Tibial nerve (tissue), 4 donors: ENCODE measurements at regions not wholly inside any gene's neighbourhood (a gene's known extent, or its start where the extent isn't known, plus 50 kb on each side); places are given as distances from the start of the nearest gene placed in this dataset.

Experiments
- DNase-seq, 2 donors: peaks; one replicate each; pipeline ENCODE4 v3.0.0-alpha.2; 2019; ENCODE audit warnings: low spot score in 2 of 2
- H3K27ac ChIP-seq, 4 donors: fragments of 200-600 bp; sonication (generic) in 3 of 4; one replicate each; pipeline ENCODE4 v1.5.1; 2017 to 2019; ENCODE audit warnings: mild to moderate bottlenecking in 1 of 4
- H3K27me3 ChIP-seq, 2 donors: fragments of 200-600 bp; sonication (generic) in 1 of 2; one replicate each; pipeline versions ENCODE4 v1.5.1 to v1.6.0; 2017 to 2019
- H3K36me3 ChIP-seq, 3 donors: fragments of 200-600 bp; sonication (generic); one replicate each; pipeline ENCODE4 v1.5.1; 2018 to 2019
- H3K4me1 ChIP-seq, 4 donors: fragments of 200-600 bp; sonication (generic) in 3 of 4; one replicate each; pipeline ENCODE4 v1.5.1; 2017 to 2019
- H3K4me3 ChIP-seq, 4 donors: fragments of 200-600 bp; sonication (generic) in 3 of 4; one replicate each; pipeline ENCODE4 v1.5.1; 2017 to 2019; ENCODE audit warnings: mild to moderate bottlenecking in 1 of 4, moderate library complexity in 1 of 4
- H3K9me3 ChIP-seq, 4 donors: fragments of 200-600 bp; sonication (generic) in 3 of 4; one replicate each; pipeline ENCODE4 v1.5.1; 2017 to 2019
- EP300 ChIP-seq, 2 donors: sonication (generic); formaldehyde crosslinking; IDR thresholded peaks; one replicate each; pipeline ENCODE4 v1.6.1; 2017; ENCODE audit warnings: antibody characterized with exemption in 2 of 2, mild to moderate bottlenecking in 1 of 2
- POLR2A ChIP-seq, 2 donors: fragments of 450-650 bp; IDR thresholded peaks; one replicate each; pipeline ENCODE4 v1.6.1; 2017; ENCODE audit warnings: antibody characterized with exemption in 2 of 2, mild to moderate bottlenecking in 2 of 2, moderate library complexity in 2 of 2
- WGBS, 2 donors: methylation state at CpG; one replicate each; pipeline ENCODE4 v1.1.5; 2018; 5-methylcytosine and 5-hydroxymethylcytosine counted together
- TF ChIP-seq, protein P1 (sequence below), 5 experiments: fragments of 200-600 bp in 3 of 5; fragments of 450-650 bp in 2 of 5; sonication (generic) in 3 of 5; IDR thresholded peaks; one replicate each; pipeline ENCODE4 v1.5.1; 2016 to 2019; ENCODE audit warnings: antibody characterized with exemption in 5 of 5, mild to moderate bottlenecking in 3 of 5, moderate library complexity in 2 of 5

DNA sequence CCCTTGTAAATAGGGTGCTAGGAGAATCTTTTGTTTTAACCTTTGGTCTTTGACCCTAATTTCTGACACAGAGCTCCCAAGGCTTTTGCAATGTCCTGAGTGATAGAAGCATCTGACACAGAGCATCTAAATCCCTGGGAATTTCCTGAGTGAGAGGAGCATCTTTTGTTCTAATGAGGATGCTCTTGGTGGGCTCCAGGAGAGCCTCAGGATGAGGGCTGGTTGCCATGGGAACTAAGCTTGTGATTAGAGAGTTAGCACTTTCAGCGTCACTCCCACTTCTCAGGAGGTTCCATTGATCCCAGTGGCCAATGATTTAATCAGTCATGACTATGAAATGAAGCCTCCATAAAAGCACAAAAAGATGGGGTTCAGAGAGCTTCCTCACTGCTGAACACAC, 264.8 kb downstream of the KIF20B start:
- no peak for DNase-seq
- no peaks in the 10 kb centered on the region for H3K27me3 ChIP-seq
- H3K9me3 ChIP-seq: no peaks in the 10 kb centered on the region
- H3K4me1 ChIP-seq: no peaks in the 10 kb centered on the region
- 33 to 53% methylated on average over 1 of the region's 1 CpG for WGBS, 2 donors
- TF ChIP-seq, protein P1, sequence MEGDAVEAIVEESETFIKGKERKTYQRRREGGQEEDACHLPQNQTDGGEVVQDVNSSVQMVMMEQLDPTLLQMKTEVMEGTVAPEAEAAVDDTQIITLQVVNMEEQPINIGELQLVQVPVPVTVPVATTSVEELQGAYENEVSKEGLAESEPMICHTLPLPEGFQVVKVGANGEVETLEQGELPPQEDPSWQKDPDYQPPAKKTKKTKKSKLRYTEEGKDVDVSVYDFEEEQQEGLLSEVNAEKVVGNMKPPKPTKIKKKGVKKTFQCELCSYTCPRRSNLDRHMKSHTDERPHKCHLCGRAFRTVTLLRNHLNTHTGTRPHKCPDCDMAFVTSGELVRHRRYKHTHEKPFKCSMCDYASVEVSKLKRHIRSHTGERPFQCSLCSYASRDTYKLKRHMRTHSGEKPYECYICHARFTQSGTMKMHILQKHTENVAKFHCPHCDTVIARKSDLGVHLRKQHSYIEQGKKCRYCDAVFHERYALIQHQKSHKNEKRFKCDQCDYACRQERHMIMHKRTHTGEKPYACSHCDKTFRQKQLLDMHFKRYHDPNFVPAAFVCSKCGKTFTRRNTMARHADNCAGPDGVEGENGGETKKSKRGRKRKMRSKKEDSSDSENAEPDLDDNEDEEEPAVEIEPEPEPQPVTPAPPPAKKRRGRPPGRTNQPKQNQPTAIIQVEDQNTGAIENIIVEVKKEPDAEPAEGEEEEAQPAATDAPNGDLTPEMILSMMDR (IDR thresholded peaks at IDR 0.05): no peak
- TF ChIP-seq POLR2A (IDR thresholded peaks at IDR 0.05): no peak
- no peak for TF ChIP-seq EP300 (IDR thresholded peaks at IDR 0.05)
- H3K27ac ChIP-seq: no peak overlapping the region
- H3K36me3 ChIP-seq: no peaks in the 10 kb centered on the region
- H3K4me3 ChIP-seq: no peak overlapping the region

DNA sequence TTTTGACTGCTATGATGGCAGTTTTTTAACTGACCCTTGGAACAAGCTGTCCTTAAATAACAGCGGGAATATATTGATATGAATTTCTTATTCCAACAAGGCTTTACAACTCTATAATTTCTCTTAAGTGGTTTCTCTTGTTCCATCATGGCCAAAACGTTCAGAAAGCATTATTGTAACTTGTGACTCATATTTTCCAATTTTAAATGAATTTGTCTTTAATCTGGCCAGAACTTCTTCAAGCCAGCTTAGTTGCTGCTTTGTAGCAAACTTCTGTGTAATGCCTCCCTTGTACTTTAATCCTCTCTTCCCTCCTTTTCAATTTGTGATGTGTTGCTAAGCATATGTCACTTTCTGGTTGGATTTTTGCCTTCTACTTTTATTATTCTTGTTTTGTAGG, 271.9 kb downstream of the KIF20B start:
- Histone ChIP-seq H3K27me3 (no peaks in the 10 kb centered on the region), H3K4me1 (no peaks in the 10 kb centered on the region), H3K36me3 (no peaks in the 10 kb centered on the region), H3K9me3 (no peaks in the 10 kb centered on the region), H3K4me3 (no peak overlapping the region), H3K27ac (no peak overlapping the region)
- TF ChIP-seq, protein P1 (IDR thresholded peaks at IDR 0.05): no peak
- TF ChIP-seq POLR2A (IDR thresholded peaks at IDR 0.05) (no peak), EP300 (IDR thresholded peaks at IDR 0.05) (no peak)
- 47 to 49% methylated on average over 2 of the region's 2 CpGs for WGBS, 2 donors
- DNase-seq: no peak

DNA sequence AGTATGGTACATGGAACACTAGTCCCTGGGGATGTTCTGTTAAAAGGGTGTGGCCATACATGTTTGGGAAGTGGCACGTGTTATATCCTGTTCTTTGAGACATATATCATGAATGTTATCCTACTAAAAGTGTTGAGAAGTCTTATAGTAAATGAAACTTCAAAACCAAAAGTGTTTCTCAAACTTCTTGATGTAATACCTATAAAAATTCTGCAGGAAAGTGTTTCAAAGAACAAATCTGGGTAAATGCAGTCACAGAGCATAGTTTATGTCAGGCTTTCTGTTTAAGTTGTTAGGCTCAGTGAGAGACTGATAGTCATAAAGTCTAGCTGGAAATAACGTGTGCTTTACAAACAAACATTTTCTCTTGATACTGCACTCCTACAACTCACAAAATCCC, 273.7 kb downstream of the KIF20B start:
- TF ChIP-seq POLR2A (IDR thresholded peaks at IDR 0.05): no peak
- TF ChIP-seq, protein P1 (IDR thresholded peaks at IDR 0.05): no peak
- TF ChIP-seq EP300 (IDR thresholded peaks at IDR 0.05): no peak
- no peaks in the 10 kb centered on the region for H3K4me1 ChIP-seq
- H3K27me3 ChIP-seq: no peaks in the 10 kb centered on the region
- WGBS, 2 donors: 41 to 50% methylated on average over 2 of the region's 2 CpGs
- H3K27ac ChIP-seq: no peak overlapping the region
- no peaks in the 10 kb centered on the region for H3K36me3 ChIP-seq
- no peak for DNase-seq
- H3K4me3 ChIP-seq: no peak overlapping the region
- no peaks in the 10 kb centered on the region for H3K9me3 ChIP-seq

DNA sequence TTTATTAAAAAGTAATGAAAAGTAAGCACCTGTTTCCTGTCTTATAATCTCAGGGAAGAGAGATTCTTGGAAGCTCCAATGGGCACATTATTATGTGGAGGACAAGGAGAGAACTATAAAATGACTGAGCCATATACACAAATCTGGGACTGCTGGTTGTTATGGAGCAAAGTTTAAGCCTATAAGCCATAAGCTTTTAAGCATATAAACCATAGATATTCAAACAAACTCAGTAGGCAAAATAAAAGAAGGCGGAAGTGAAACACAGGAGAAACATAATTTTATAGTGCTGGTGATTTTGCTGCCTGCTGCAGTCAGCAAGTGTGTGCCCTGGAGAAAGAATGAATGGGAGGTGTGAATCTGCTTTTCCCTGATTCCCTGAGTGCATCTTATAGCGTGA, 274.4 kb downstream of the KIF20B start:
- H3K4me3 ChIP-seq: no peak overlapping the region
- TF ChIP-seq EP300 (IDR thresholded peaks at IDR 0.05) (no peak), POLR2A (IDR thresholded peaks at IDR 0.05) (no peak)
- TF ChIP-seq, protein P1 (IDR thresholded peaks at IDR 0.05): no peak
- WGBS, 2 donors: 40 to 53% methylated on average over 2 of the region's 2 CpGs
- no peaks in the 10 kb centered on the region for H3K4me1 ChIP-seq
- DNase-seq: no peak
- H3K27ac ChIP-seq: no peak overlapping the region
- no peaks in the 10 kb centered on the region for H3K27me3 ChIP-seq
- no peaks in the 10 kb centered on the region for H3K36me3 ChIP-seq
- no peaks in the 10 kb centered on the region for H3K9me3 ChIP-seq

DNA sequence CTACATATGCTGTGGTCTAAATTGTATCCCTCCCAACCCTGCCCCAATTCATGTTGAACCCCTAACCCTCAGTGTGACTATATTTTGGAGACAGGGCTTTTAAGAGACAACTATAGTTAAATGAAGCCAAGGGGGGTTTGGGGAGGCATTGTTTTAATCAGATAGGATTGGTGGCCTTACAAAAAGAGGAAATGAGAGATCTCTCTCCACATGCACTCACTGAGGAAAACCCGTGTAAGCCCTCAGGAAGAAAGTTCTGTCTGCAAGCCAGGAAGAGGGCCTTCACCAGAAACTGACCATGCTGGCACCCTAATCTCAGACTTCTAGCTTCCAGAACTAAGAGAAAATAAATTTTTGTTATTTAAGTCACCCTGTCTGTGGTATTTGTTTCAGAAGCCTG, 276.7 kb downstream of the KIF20B start:
- Histone ChIP-seq H3K36me3 (no peaks in the 10 kb centered on the region), H3K9me3 (no peaks in the 10 kb centered on the region), H3K4me3 (no peak overlapping the region), H3K27me3 (no peaks in the 10 kb centered on the region), H3K27ac (no peak overlapping the region), H3K4me1 (peaks cover 0 to 6% (median 0%) of the 10 kb centered on the region in 4 donors)
- TF ChIP-seq POLR2A (IDR thresholded peaks at IDR 0.05) (no peak), EP300 (IDR thresholded peaks at IDR 0.05) (no peak)
- TF ChIP-seq, protein P1 (IDR thresholded peaks at IDR 0.05): no peak
- 62 to 68% methylated on average over 1 of the region's 1 CpG for WGBS, 2 donors
- DNase-seq: no peak
